Spleen (tissue), 7 donors: ENCODE measurements at regions not wholly inside any gene's neighbourhood (a gene's known extent, or its start where the extent isn't known, plus 50 kb on each side); places are given as distances from the start of the nearest gene placed in this dataset.

Source experiments
- POLR2A ChIP-seq, 3 donors: fragments of 450-650 bp; IDR thresholded peaks; one replicate each; pipeline ENCODE4 v1.5.1; 2017; ENCODE audit warnings: antibody characterized with exemption in 3 of 3, mild to moderate bottlenecking in 1 of 3
- TF ChIP-seq, protein P1 (sequence below), 11 experiments: fragments of 200-600 bp in 7 of 11; fragments of 450-650 bp in 4 of 11; sonication (generic) in 4 of 11; IDR thresholded peaks in 8 of 11; conservative IDR thresholded peaks in 3 of 11; 1 replicate in 7 of 11; 2 replicates in 4 of 11; pipeline versions ENCODE4 v1.4.0 to v1.8.0; 2016 to 2021; ENCODE audit warnings: antibody characterized with exemption in 11 of 11, inconsistent platforms in 4 of 11, mild to moderate bottlenecking in 1 of 11
- donor health status: DM: no; HTN: no; CAD: no; lungs with moderate emphysema.
- donor health status: DM: no; HTN: no; CAD: no.
- donor health status: DM: no; HTN: no; CAD: no.

DNA sequence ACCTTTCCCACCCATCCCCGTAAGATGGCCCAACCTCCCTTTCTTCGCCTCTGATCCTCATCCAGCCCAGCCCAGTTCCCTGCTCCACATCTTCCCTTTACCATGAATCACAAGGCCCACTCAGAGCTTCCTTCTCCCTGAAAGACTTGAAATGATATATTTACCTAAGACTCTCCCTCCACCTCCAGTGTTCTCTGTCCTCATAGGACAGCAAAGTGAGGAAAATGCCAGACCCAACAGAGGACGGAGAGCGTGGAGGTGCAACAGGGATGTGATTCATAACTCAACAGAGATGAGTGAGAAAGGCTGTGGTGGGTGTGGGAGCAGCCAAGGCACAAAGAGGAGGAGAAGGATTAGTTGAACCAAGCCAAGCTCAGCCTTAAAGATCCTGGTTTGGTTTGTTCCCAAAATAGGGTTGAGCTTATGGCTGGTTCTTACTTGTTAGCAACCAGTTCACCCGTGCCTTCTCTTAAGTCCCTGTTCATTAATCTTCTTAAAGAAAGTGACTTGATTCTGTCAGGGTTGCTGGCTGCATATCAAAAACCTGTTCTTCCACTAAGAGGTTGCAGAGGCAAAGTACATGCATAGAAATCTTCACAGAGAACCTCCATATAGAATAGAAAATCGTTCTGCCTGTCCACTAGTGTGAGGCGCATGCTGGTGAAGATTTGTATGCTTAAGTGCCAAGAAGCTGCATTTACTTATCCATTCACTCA, 183.2 kb downstream of the ACTL7B start:
- TF ChIP-seq, protein P1, sequence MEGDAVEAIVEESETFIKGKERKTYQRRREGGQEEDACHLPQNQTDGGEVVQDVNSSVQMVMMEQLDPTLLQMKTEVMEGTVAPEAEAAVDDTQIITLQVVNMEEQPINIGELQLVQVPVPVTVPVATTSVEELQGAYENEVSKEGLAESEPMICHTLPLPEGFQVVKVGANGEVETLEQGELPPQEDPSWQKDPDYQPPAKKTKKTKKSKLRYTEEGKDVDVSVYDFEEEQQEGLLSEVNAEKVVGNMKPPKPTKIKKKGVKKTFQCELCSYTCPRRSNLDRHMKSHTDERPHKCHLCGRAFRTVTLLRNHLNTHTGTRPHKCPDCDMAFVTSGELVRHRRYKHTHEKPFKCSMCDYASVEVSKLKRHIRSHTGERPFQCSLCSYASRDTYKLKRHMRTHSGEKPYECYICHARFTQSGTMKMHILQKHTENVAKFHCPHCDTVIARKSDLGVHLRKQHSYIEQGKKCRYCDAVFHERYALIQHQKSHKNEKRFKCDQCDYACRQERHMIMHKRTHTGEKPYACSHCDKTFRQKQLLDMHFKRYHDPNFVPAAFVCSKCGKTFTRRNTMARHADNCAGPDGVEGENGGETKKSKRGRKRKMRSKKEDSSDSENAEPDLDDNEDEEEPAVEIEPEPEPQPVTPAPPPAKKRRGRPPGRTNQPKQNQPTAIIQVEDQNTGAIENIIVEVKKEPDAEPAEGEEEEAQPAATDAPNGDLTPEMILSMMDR (IDR thresholded peaks at IDR 0.05 in 8 of 11, conservative IDR thresholded peaks at IDR 0.05 in 3 of 11) = no peak
- no peak for TF ChIP-seq POLR2A (IDR thresholded peaks at IDR 0.05)
